Body of pancreas (tissue), 4 donors: ENCODE measurements at regions not wholly inside any gene's neighbourhood (a gene's known extent, or its start where the extent isn't known, plus 50 kb on each side); places are given as distances from the start of the nearest gene placed in this dataset.

ENCODE experiments used
- ATAC-seq: fragments of 150-250 bp; one replicate; pipeline ENCODE4 v1.9.1; 2016
- DNase-seq, 4 donors: peaks; one replicate each; pipeline ENCODE4 v3.0.0-alpha.2; 2019
- H3K27ac ChIP-seq, 4 donors: fragments of 200-600 bp; sonication (generic); 1 replicate in 3 of 4; 2 replicates in 1 of 4; pipeline versions ENCODE4 v1.5.1 to v1.6.1; 2016 to 2019; ENCODE audit warnings: mild to moderate bottlenecking in 1 of 4, mixed read lengths in 1 of 4, moderate library complexity in 1 of 4
- H3K27me3 ChIP-seq, 2 donors: fragments of 200-600 bp; sonication (generic); one replicate each; pipeline ENCODE4 v1.6.0; 2016; ENCODE audit warnings: mild to moderate bottlenecking in 1 of 2
- H3K36me3 ChIP-seq, 2 donors: fragments of 200-600 bp; sonication (generic); replicated peaks in 1 of 2; 2 replicates each; pipeline ENCODE4 v1.5.1; 2016; ENCODE audit warnings: low read depth in 2 of 2; ENCODE audit not compliant: insufficient read depth in 1 of 2
- H3K4me1 ChIP-seq: fragments of 200-600 bp; sonication (generic); one replicate; pipeline ENCODE4 v1.6.0; 2016
- H3K4me3 ChIP-seq, 2 donors: fragments of 200-600 bp; sonication (generic); 1 replicate in 1 of 2; 2 replicates in 1 of 2; pipeline ENCODE4 v1.5.1; 2016 to 2019
- H3K9me3 ChIP-seq, 3 donors: fragments of 200-600 bp; sonication (generic); 1 replicate in 2 of 3; 2 replicates in 1 of 3; pipeline ENCODE4 v1.5.1; 2016
- POLR2A ChIP-seq, 3 donors: fragments of 450-650 bp; IDR thresholded peaks; one replicate each; pipeline ENCODE4 v1.6.1; 2016; ENCODE audit warnings: antibody characterized with exemption in 3 of 3, mild to moderate bottlenecking in 2 of 3
- intact Hi-C: fragments of 100-400 bp; cut with DNase I; formaldehyde crosslinking; loops from one replicate; pipeline ENCODE4 v1.15.1; 2023
- TF ChIP-seq, protein P1 (sequence below), 7 experiments: fragments of 450-650 bp in 4 of 7; fragments of 200-600 bp in 3 of 7; sonication (generic) in 3 of 7; IDR thresholded peaks; one replicate each; pipeline ENCODE4 v1.5.1; 2016 to 2019; ENCODE audit warnings: antibody characterized with exemption in 7 of 7

DNA sequence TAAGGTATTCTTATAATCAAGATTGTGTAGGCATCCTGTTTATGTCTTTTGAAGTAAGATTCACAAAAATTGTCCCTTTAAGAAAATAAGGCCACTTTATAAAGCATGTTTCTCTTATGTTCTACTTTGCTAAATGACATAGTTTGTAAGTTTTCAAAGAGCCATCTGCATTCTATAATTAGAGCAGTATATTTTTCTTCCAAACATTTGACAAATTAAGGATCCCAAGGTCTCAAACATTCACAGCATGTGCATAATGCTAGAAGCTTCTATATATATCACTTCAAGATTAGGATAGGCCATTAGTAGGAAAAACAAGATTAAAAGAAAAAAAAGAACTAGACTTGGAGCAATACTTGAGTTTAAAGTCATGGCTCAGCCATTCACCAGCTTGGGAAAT is 55.9 kb upstream of the DOK5 start:
- Histone ChIP-seq H3K4me3 (no peak overlapping the region), H3K27me3 (no peaks in the 10 kb centered on the region), H3K9me3 (no peaks in the 10 kb centered on the region), H3K27ac (no peak overlapping the region), H3K36me3 (no peaks in the 10 kb centered on the region), H3K4me1 (peaks cover 5% of the 10 kb centered on the region)
- ATAC-seq = no peak
- intact Hi-C loops = no loop called here
- TF ChIP-seq, protein P1, sequence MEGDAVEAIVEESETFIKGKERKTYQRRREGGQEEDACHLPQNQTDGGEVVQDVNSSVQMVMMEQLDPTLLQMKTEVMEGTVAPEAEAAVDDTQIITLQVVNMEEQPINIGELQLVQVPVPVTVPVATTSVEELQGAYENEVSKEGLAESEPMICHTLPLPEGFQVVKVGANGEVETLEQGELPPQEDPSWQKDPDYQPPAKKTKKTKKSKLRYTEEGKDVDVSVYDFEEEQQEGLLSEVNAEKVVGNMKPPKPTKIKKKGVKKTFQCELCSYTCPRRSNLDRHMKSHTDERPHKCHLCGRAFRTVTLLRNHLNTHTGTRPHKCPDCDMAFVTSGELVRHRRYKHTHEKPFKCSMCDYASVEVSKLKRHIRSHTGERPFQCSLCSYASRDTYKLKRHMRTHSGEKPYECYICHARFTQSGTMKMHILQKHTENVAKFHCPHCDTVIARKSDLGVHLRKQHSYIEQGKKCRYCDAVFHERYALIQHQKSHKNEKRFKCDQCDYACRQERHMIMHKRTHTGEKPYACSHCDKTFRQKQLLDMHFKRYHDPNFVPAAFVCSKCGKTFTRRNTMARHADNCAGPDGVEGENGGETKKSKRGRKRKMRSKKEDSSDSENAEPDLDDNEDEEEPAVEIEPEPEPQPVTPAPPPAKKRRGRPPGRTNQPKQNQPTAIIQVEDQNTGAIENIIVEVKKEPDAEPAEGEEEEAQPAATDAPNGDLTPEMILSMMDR (IDR thresholded peaks at IDR 0.05) = no peak
- no peak for TF ChIP-seq POLR2A (IDR thresholded peaks at IDR 0.05)
- DNase-seq = no peak
